ENCODE measurements at regions not wholly inside any gene's neighbourhood (a gene's known extent, or its start where the extent isn't known, plus 50 kb on each side); places are given as distances from the start of the nearest gene placed in this dataset.

GRCh38 chr4:71872221-71872620, 88.3 kb upstream of the GC start:
- H3K27ac Mint-ChIP-seq: no peak overlapping the region

More at GRCh38 chr4:71872221-71872620, 88.3 kb upstream of the GC start:
- Histone ChIP-seq H4K8ac (replicated peaks; ENCODE audit: insufficient read length, low read depth, low read length) (no peak overlapping the region), H3T11ph (ENCODE audit: low read length) (no peak overlapping the region), H2BK20ac (ENCODE audit: low read depth, low read length, poor library complexity, severe bottlenecking) (no peak overlapping the region), H2BK5ac (ENCODE audit: insufficient read length, low read length) (no peak overlapping the region), H3K18ac (ENCODE audit: insufficient read length, low read depth, low read length) (no peak overlapping the region), H3K79me2 (ENCODE audit: insufficient read depth, low read length) (no peaks in the 10 kb centered on the region), H4K91ac (ENCODE audit: insufficient read length, low read depth, low read length) (no peak overlapping the region), H3K4ac (ENCODE audit: low read depth, low read length) (no peak overlapping the region), H3K14ac (ENCODE audit: insufficient read depth, low read length) (no peak overlapping the region), H3K4me2 (ENCODE audit: insufficient read depth, insufficient read length, low read length) (no peak overlapping the region), H3K4me1 (ENCODE audit: insufficient read depth, low read length) (no peaks in the 10 kb centered on the region), H3K9me3 (ENCODE audit: control insufficient read depth, low read depth, low read length) (no peaks in the 10 kb centered on the region), H3K79me1 (ENCODE audit: insufficient read depth, low read depth, low read length, poor library complexity, severe bottlenecking) (no peaks in the 10 kb centered on the region), H2AK5ac (ENCODE audit: insufficient read length, low read length) (no peak overlapping the region), H4K20me1 (ENCODE audit: control insufficient read depth, insufficient read depth, insufficient read length) (no peaks in the 10 kb centered on the region), H3K56ac (ENCODE audit: insufficient read length, low read depth, low read length) (no peak overlapping the region), H3K27me3 (ENCODE audit: insufficient read depth, low read length) (no peaks in the 10 kb centered on the region), H4K5ac (ENCODE audit: insufficient read length, low read depth, low read length) (no peak overlapping the region), H3K23ac (ENCODE audit: insufficient read length, low read depth, low read length) (no peak overlapping the region), H2BK120ac (ENCODE audit: low read depth, low read length, poor library complexity, severe bottlenecking) (no peak overlapping the region), H2BK15ac (ENCODE audit: low read depth, low read length) (no peak overlapping the region), H2AFZ (ENCODE audit: low read length) (no peak overlapping the region), H3K27ac (ENCODE audit: insufficient read length, low read depth, low read length) (no peak overlapping the region), H3K23me2 (ENCODE audit: insufficient read length, low read depth, low read length, poor library complexity, severe bottlenecking) (no peaks in the 10 kb centered on the region), H2BK12ac (ENCODE audit: insufficient read length, low read depth, low read length) (no peak overlapping the region), H3K9ac (ENCODE audit: extremely low read depth, insufficient read length, low read length) (no peak overlapping the region)
- peaks cover 8 to 33% of the 10 kb centered on the region in 2 experiments; a peak in 4 of 5 replicates for H3K9me3 Mint-ChIP-seq
- no peak overlapping the region for H3K4me3 Mint-ChIP-seq
- no peaks in the 10 kb centered on the region for H3K27me3 Mint-ChIP-seq (ENCODE audit: low read depth)
- no peak for DNase-seq
- WGBS (ENCODE audit: extremely low coverage, insufficient read length, low lambda C conversion rate): no CpG with 5 or more reads among the region's 4 CpGs
- no peaks in the 10 kb centered on the region for H3K4me1 Mint-ChIP-seq
- no peak for TF ChIP-seq CTCF (conservative IDR thresholded peaks at IDR 0.05)
- peaks cover 12 to 33% (median 17%) of the 10 kb centered on the region in 3 experiments; a peak in 6 of 7 replicates for H3K36me3 Mint-ChIP-seq (ENCODE audit: insufficient read depth in 1 of 3, low read depth in 3 of 3)
